HEK293 (cell line): ENCODE measurements at regions not wholly inside any gene's neighbourhood (a gene's known extent, or its start where the extent isn't known, plus 50 kb on each side); places are given as distances from the start of the nearest gene placed in this dataset.

Experiments used
- YY1 ChIP-seq: fragments of 450-650 bp; formaldehyde crosslinking; IDR thresholded peaks from 2 replicates; pipeline ENCODE4 v1.5.1; 2018; ENCODE audit warnings: missing biosample characterization, missing genetic modification characterization
- ZNF670 ChIP-seq: fragments of 450-650 bp; formaldehyde crosslinking; IDR thresholded peaks from 2 replicates; pipeline ENCODE4 v1.5.1; 2016; ENCODE audit warnings: missing biosample characterization, missing genetic modification characterization, low read depth

DNA sequence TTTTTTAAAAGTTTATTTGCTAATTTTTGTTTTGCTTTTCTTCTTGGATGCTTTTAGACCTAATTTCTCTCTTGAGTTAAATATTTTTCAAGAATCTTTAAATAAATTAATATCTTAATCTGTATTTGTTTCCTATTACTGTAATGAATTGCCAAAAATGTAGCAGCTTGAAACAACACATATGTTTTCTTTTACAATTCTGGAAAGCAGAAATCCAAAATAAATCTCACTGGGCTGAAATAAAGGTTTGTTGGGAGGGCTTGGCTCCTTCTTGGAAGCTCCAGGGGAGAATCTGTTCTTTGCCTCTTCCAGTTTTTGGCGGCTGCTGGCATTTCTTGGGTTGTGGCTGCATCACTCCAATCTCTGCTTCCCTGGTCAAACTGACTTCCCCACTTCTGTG, 658.1 kb upstream of the ARRDC3 start:
- TF ChIP-seq ZNF670 (tag by site-specific recombination): no peak
- TF ChIP-seq YY1 (tag by site-specific recombination): no peak
